GM21515 (cell line): ENCODE measurements at regions not wholly inside any gene's neighbourhood (a gene's known extent, or its start where the extent isn't known, plus 50 kb on each side); places are given as distances from the start of the nearest gene placed in this dataset.
A peak's percentile ranks its signal among the peaks of the same experiment; 100 is the strongest.

Experiments used
- ATAC-seq: cut with Tn5 transposase; IDR thresholded peaks from one replicate; pipeline ENCODE4 v1.9.1; 2021; ENCODE audit not compliant: unreplicated experiment

- peak; percentile 60 for ATAC-seq
These were observed 283.1 kb downstream of the LMX1A start for GRCh38 chr1:165073185-165074007.

DNA sequence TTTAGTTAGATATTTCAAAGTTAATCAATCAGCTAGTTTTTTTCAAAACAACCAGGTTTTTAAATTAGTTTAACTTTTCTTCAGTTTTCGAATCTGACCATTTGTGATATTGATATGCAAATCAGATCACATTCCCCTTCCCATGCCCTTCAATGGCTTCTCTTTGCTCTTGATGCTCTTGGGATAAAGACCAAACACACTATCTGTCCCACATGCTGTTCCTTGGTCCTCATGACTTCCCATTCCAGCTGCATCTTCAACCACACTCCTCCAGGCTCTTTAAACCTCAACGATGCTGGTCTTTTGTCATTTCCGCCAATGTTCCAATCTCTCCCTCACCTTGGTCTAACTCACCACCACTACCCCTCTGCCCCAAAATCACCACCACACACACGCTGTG, 285.8 kb downstream of the LMX1A start:
- no peak for ATAC-seq

- no peak for ATAC-seq
These were observed 286.7 kb downstream of the LMX1A start for GRCh38 chr1:165069829-165070228.

GRCh38 chr1:165068741-165069140, 287.8 kb downstream of the LMX1A start:
- no peak for ATAC-seq

DNA sequence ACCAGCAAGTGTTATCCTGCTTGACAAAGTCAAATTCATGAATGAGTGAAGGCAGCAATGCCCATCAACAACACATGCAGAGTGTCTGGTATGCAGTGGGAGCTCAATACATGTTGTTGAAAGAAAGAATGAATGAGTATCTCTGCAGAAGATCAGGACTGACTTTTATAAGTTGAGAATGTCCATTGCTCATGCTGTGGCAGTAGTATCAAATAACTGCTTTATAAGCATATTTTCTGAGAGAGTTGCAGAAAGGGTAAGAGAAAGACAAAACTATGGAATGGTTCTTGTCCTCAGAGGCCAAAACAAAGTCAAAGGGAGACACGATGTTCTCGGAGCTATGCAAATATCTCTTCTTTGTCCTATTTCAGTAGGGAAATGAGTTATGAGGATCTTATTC, 288.7 kb downstream of the LMX1A start:
- no peak for ATAC-seq

- no peak for ATAC-seq
These were observed 293.1 kb downstream of the LMX1A start for GRCh38 chr1:165063181-165063965.

- ATAC-seq = no peak
These were observed 294.2 kb downstream of the LMX1A start for GRCh38 chr1:165062346-165062745.

DNA sequence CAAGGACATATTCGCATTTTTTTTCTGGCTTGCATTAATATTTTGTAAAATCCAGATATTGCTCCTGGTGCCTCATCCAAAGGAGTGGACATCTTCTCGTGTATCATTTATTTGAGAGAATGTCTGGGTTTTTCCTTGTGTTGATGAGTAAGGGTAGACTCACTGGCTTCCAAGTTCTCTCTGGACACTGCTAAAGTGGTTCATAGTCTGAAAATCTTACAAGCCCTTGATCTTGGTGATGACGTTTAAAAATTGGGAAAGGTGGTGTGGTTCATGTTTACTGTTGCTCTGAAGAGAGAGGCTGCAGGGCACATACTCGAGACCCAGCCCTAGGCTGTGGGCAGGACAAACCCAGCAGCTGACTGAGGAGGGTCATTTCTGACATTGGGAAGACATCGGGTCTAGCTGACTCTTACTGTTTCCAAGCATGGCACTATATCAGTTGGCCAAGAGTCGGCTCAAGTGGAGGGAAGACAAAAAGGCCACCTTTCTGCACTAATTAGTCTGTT, 296.2 kb downstream of the LMX1A start:
- ATAC-seq = no peak

GRCh38 chr1:165057956-165058355, 298.6 kb downstream of the LMX1A start:
- no peak for ATAC-seq

GRCh38 chr1:165056914-165057313, 299.6 kb downstream of the LMX1A start:
- ATAC-seq = no peak

- ATAC-seq = no peak
These were observed 300.9 kb downstream of the LMX1A start for GRCh38 chr1:165055581-165055980.

GRCh38 chr1:165054627-165055026, 301.9 kb downstream of the LMX1A start:
- ATAC-seq = no peak

DNA sequence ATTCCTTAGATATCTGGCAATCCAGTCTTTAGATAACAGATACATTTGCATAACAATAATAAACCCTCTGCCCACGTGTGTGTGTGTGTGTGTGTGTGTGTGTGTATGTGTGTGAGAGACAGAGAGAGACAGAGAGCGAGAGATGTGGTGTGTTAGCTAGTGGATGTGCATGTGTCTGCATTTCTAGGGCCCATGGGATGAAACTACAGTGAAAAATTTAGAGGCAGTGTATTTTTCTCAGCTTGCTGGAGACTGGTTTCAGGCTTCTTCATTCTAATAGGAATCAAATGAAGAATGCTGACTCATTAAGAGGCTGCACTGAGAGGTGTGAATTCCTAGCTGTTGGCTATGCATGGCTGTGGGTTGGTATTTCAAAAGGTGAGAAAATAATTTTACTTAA, 303.2 kb downstream of the LMX1A start:
- ATAC-seq = no peak

DNA sequence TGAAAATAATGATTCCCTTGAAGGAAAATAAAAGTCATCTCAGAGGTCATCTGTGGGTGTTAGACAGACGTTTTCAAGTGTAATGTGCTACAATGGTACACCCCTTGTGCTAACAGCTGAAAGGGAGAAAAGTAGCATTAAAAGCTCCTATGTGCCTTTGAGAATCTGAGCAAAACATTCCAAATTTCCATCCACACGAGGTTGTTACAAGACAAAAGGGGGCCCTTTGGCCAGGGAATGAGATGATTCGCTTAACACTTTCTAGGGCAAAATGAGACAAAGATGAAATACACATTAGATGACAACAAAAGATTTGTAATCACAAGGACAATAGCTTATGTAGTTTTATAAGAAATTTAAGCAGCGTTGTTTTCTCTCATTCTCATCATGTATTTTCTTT, 303.6 kb downstream of the LMX1A start:
- no peak for ATAC-seq

DNA sequence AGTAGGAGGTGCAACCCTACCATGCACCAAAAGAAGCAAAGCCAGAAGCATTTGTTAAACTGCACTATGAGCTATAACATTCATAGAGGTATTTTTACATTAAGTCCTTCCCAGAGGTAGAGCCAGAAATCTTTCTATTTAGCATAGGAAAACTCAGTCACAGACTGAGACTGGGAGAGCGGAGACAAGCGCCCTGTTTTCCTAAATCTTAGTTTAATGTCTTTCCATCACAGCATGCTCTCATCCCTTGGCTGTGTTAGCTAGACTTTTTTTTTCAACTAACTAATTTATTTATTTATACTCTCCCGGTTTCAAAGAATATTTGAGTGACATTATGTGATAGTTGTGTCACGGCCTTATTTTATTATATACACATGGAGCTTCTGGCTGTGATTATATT, 304.1 kb downstream of the LMX1A start:
- no peak for ATAC-seq

DNA sequence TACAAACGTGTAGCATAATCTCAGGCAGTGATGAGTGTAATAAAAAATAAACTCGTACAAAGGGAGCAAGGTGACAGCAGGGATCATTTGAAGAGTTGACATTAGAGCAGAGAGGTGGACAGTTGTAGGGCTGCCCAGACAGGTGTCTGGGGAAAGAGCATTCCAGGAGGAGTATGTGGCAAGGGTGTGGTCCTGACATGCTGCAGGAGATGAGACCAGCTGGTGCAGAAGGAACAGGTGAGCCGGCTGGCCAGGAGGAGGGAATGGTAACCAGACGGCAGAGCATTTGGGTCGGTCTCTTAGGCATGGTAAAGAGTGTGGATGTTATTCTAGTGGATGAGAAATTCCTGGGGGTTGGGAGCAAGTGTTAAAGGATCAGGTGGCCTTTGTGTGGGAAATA, 306.3 kb downstream of the LMX1A start:
- ATAC-seq = no peak

DNA sequence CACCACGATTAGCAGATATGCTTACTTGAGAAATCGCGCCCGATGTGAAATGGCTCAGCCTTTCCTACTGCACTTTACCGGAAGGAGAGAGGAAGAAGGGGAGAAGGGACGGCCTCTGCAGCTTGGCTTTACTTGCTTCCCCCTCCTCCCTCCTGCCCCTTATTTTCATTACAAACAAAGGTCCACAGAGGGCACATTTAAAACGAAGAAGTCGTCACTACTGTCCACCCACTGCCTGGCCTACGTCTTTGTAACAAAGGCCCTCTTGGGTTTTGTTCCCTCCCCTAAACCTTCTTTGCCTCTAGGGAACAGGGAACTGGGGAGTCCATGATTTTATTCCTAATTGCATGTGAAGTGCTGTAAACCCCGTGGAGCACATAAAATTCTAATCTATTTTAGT, 308.5 kb downstream of the LMX1A start:
- ATAC-seq = no peak

DNA sequence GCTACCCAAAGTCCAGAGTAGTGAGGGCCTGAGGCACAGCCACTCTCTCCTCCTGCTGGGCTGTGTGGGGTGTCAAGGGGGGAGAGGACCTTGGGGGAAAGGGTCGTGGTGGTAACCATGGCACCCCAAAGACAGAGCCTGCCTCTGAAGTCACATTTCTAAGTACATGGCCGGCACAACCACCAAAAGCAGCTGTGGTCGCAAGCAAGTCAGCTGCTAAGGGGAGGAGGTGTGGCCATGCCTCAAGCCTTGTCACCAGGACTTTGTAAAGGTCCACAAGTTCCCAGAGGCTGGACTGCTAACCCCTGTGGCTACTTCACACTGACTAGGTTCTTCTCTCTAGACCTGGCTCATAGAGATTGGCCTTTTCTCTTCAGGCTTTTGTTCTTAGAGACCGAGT, 310.6 kb downstream of the LMX1A start:
- ATAC-seq = no peak

GRCh38 chr1:165040641-165041040, 315.9 kb downstream of the LMX1A start:
- no peak for ATAC-seq

GRCh38 chr1:165039996-165040395, 316.5 kb downstream of the LMX1A start:
- ATAC-seq = no peak

DNA sequence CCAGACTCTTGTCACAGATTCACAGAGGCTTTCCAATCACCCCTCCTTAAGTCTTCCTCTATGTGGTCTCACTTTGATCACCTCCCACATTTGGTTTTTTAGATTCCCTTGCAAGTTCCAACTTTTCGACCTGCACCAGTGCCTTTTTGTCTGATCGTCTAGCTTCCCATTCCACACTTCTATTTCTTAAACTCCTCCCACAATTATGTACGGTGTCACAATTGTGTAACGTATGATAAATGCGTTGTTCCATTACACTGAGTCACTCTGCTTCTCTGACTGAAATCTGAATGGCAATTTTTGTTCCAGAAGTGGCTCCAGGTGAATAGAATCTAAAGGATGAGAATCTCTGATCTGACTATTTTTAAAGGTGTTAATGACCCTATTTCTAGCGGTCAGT, 320.1 kb downstream of the LMX1A start:
- no peak for ATAC-seq

- ATAC-seq = no peak
These were observed 322.2 kb downstream of the LMX1A start for GRCh38 chr1:165034136-165034809.
